ENCODE measurements at regions not wholly inside any gene's neighbourhood (a gene's known extent, or its start where the extent isn't known, plus 50 kb on each side); places are given as distances from the start of the nearest gene placed in this dataset.

DNA sequence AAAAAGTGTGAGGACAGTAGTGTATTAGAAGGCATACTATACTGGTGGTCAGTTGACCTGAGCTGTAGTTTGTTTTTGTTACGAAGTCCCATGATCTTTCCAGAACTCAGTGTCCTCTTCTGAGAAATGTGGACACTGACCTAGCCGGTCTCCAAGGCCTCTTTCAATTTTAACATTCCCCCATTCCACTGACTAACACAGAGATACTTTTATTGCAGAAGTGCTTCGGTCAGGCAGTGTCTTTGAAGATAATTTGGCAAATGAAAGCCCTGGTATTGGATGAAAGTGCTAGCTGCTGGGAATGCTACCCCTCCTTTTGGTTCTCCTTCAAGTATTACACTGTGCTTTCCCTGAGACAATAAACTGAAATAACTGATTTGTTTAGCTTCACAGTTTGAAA is 89.4 kb downstream of the LMO4 start:
- TF ChIP-seq, protein P1, sequence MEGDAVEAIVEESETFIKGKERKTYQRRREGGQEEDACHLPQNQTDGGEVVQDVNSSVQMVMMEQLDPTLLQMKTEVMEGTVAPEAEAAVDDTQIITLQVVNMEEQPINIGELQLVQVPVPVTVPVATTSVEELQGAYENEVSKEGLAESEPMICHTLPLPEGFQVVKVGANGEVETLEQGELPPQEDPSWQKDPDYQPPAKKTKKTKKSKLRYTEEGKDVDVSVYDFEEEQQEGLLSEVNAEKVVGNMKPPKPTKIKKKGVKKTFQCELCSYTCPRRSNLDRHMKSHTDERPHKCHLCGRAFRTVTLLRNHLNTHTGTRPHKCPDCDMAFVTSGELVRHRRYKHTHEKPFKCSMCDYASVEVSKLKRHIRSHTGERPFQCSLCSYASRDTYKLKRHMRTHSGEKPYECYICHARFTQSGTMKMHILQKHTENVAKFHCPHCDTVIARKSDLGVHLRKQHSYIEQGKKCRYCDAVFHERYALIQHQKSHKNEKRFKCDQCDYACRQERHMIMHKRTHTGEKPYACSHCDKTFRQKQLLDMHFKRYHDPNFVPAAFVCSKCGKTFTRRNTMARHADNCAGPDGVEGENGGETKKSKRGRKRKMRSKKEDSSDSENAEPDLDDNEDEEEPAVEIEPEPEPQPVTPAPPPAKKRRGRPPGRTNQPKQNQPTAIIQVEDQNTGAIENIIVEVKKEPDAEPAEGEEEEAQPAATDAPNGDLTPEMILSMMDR (conservative IDR thresholded peaks at IDR 0.05; ENCODE audit: low read depth, low read length), result no peak
- no peak for TF ChIP-seq EZH2 (IDR thresholded peaks at IDR 0.05; ENCODE audit: low read length, unreplicated experiment)
- no peak for TF ChIP-seq EZH2phosphoT487 (IDR thresholded peaks at IDR 0.05; ENCODE audit: borderline replicate concordance, low read length)

Data from PC-3 (cell line).